Stimulated activated CD4-positive, alpha-beta T cell treated with anti-CD3 and anti-CD28 coated beads, Interleukin-12 subunit alpha, Interleukin-12 subunit beta, amount 100 ng/mL, for 48 hours (primary cell): ENCODE measurements at regions not wholly inside any gene's neighbourhood (a gene's known extent, or its start where the extent isn't known, plus 50 kb on each side); places are given as distances from the start of the nearest gene placed in this dataset.

ENCODE experiments used
- DNase-seq, 3 donors: peaks; one replicate each; pipeline ENCODE4 v3.0.0-alpha.2; 2020; ENCODE audit warnings: low read depth in 2 of 3, low spot score in 1 of 3

GRCh38 chr6:84525907-84526306 is 238.5 kb downstream of the TBX18 start:
- no peak for DNase-seq

- DNase-seq: no peak
These were observed 239.8 kb downstream of the TBX18 start for GRCh38 chr6:84524636-84525035.

- DNase-seq: no peak
These were observed 242.3 kb downstream of the TBX18 start for GRCh38 chr6:84522135-84522549.

GRCh38 chr6:84521511-84521910 is 242.9 kb downstream of the TBX18 start:
- no peak for DNase-seq

GRCh38 chr6:84517741-84518530 is 246.5 kb downstream of the TBX18 start:
- DNase-seq: no peak

GRCh38 chr6:84516154-84516553 is 248.2 kb downstream of the TBX18 start:
- no peak for DNase-seq

- DNase-seq: no peak
These were observed 249.3 kb downstream of the TBX18 start for GRCh38 chr6:84515067-84515466.

- DNase-seq: no peak
These were observed 250.1 kb downstream of the TBX18 start for GRCh38 chr6:84514089-84514971.

- no peak for DNase-seq
These were observed 252.0 kb downstream of the TBX18 start for GRCh38 chr6:84512391-84512790.

GRCh38 chr6:84511929-84512328 is 252.5 kb downstream of the TBX18 start:
- DNase-seq: no peak

- no peak for DNase-seq
These were observed 255.4 kb downstream of the TBX18 start for GRCh38 chr6:84508981-84509380.

GRCh38 chr6:84508334-84508733 is 256.1 kb downstream of the TBX18 start:
- no peak for DNase-seq

GRCh38 chr6:84504025-84504424 is 260.4 kb downstream of the TBX18 start:
- DNase-seq: no peak

GRCh38 chr6:84501315-84501714 is 263.1 kb downstream of the TBX18 start:
- DNase-seq: no peak

GRCh38 chr6:84500726-84501125 is 263.7 kb downstream of the TBX18 start:
- DNase-seq: no peak

- DNase-seq: no peak
These were observed 265.5 kb downstream of the TBX18 start for GRCh38 chr6:84498905-84499304.

GRCh38 chr6:84492241-84493165 is 265.1 kb upstream of the CEP162 start:
- DNase-seq: no peak

- DNase-seq: no peak
These were observed 262.2 kb upstream of the CEP162 start for GRCh38 chr6:84489598-84489997.

- no peak for DNase-seq
These were observed 259.1 kb upstream of the CEP162 start for GRCh38 chr6:84486526-84486925.

- no peak for DNase-seq
These were observed 241.7 kb upstream of the CEP162 start for GRCh38 chr6:84469144-84469543.

- DNase-seq: no peak
These were observed 239.9 kb upstream of the CEP162 start for GRCh38 chr6:84467296-84467695.
